Pancreas (tissue), 10 donors: ENCODE measurements at regions not wholly inside any gene's neighbourhood (a gene's known extent, or its start where the extent isn't known, plus 50 kb on each side); places are given as distances from the start of the nearest gene placed in this dataset.

ENCODE experiments used
- ATAC-seq, 4 donors: fragments of 200-7000 bp; cut with Tn5 transposase; one replicate each; pipeline versions ENCODE4 v1.8.0 to v1.9.1; 2020; ENCODE audit warnings: mild to moderate bottlenecking in 4 of 4, moderate library complexity in 4 of 4
- DNase-seq, 6 donors: peaks; one replicate each; pipeline ENCODE4 v3.0.0-alpha.2; 2020
- FAIRE-seq: peaks from 2 replicates; lab custom pipeline; 2012; peaks lifted over from hg19 to GRCh38; lab: Jason Lieb, UNC
- H3K27ac ChIP-seq, 4 donors: fragments of 200-600 bp; sonication (generic); 1 replicate in 3 of 4; 2 replicates in 1 of 4; pipeline versions ENCODE4 v1.5.0 to v1.8.0; 2020
- H3K27me3 ChIP-seq, 4 donors: fragments of 200-600 bp; one replicate each; pipeline ENCODE4 v1.8.0; 2021
- H3K36me3 ChIP-seq, 3 donors: fragments of 200-600 bp; sonication (generic) in 1 of 3; one replicate each; pipeline versions ENCODE4 v1.5.0 to v1.8.0; 2020 to 2021
- H3K4me1 ChIP-seq, 3 donors: fragments of 200-600 bp; one replicate each; pipeline ENCODE4 v1.8.0; 2021
- H3K4me3 ChIP-seq, 4 donors: fragments of 200-600 bp; sonication (generic) in 2 of 4; one replicate each; pipeline versions ENCODE4 v1.5.0 to v1.8.0; 2020 to 2021
- H3K9me3 ChIP-seq, 4 donors: fragments of 200-600 bp; one replicate each; pipeline ENCODE4 v1.8.0; 2021
- WGBS, 2 donors: extraction: QIAGEN DNeasy Blood & Tissue Kit; methylation state at CpG; one replicate each; pipeline ENCODE4 v1.1.7; 2013; 5-methylcytosine and 5-hydroxymethylcytosine counted together
- intact Hi-C, 3 donors: fragments of 100-400 bp; cut with DNase I; formaldehyde crosslinking; loops; one replicate each; pipeline versions ENCODE4 v1.11.1 to v1.14.2; 2022
- TF ChIP-seq, protein P1 (sequence below), 4 donors: fragments of 200-600 bp; sonication (generic) in 3 of 4; IDR thresholded peaks; one replicate each; pipeline versions ENCODE4 v1.5.0 to v1.8.0; 2021; ENCODE audit warnings: antibody characterized with exemption in 4 of 4
- donor health status: healthy with polysubstance abuse.
- donor health status: DM: no; HTN: no; CAD: no; lungs with moderate emphysema.
- donor health status: DM: no; HTN: no; CAD: no.
- donor health status: control.
- donor health status: control.
- donor health status: Bipolar disorder and iron deficiency.
- donor health status: DM: yes; HTN: yes; CAD: no.
- donor health status: DM: no; HTN: no; CAD: no.
- donor health status: DM: no; HTN: no; CAD: no.
- donor health status: DM: yes; HTN: yes; CAD: no.

DNA sequence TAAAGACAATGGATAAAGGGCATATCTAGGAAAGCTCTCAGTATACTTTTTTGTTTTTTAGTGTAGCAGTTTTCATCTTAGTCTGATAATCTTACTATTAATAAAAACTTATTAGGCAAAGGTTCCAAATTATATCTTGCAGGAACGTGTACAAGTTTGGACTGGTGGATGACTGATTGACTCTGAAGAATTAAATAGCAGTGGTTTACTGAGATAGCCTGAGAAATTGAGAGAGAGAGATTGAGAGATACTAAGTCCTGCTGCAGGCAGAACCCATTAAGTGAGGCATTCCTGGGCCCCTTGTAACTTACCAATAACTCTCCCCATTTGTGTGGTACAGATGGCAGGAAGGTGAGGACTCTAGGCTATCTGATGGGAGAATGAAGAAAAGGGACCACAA, 80.2 kb upstream of the SLC38A2 start:
- no peaks in the 10 kb centered on the region for H3K36me3 ChIP-seq
- TF ChIP-seq, protein P1, sequence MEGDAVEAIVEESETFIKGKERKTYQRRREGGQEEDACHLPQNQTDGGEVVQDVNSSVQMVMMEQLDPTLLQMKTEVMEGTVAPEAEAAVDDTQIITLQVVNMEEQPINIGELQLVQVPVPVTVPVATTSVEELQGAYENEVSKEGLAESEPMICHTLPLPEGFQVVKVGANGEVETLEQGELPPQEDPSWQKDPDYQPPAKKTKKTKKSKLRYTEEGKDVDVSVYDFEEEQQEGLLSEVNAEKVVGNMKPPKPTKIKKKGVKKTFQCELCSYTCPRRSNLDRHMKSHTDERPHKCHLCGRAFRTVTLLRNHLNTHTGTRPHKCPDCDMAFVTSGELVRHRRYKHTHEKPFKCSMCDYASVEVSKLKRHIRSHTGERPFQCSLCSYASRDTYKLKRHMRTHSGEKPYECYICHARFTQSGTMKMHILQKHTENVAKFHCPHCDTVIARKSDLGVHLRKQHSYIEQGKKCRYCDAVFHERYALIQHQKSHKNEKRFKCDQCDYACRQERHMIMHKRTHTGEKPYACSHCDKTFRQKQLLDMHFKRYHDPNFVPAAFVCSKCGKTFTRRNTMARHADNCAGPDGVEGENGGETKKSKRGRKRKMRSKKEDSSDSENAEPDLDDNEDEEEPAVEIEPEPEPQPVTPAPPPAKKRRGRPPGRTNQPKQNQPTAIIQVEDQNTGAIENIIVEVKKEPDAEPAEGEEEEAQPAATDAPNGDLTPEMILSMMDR (IDR thresholded peaks at IDR 0.05): no peak
- H3K27ac ChIP-seq: no peak overlapping the region
- FAIRE-seq: no peak
- 33 to 67% methylated on average over 1 of the region's 1 CpG for WGBS, 2 donors
- no peaks in the 10 kb centered on the region for H3K27me3 ChIP-seq
- H3K4me1 ChIP-seq: peaks cover 8 to 31% (median 22%) of the 10 kb centered on the region in 3 donors
- no peaks in the 10 kb centered on the region for H3K9me3 ChIP-seq
- no peak for ATAC-seq
- DNase-seq: no peak
- intact Hi-C loops: no loop called here
- H3K4me3 ChIP-seq: no peak overlapping the region

DNA sequence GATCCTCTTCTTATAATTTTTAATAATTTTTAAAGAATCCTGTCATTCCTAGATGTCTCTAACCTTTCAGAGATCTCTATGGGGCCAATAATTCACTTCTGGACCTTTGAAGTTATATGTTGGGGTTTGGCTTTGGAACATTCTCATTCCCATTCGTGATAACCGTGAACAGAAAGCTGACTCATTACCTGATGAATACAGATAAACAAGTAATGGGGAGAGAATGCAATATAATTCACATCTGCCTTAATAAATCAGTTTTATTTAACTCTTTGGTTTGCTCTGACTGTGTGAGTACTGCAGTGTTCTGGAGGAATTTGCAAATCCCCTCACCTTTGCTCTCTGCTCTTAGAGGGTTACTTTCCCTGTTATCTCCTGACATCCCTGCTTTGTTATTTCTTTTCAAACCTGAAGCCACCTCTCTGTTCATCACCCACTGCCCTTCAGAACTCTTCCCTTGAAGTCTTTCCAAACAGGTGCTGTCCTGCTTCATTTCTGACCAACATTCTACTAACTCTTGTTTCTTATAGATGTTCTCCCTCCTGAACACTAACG, 79.6 kb upstream of the SLC38A2 start:
- Histone ChIP-seq H3K4me3 (no peak overlapping the region), H3K36me3 (no peaks in the 10 kb centered on the region), H3K27me3 (no peaks in the 10 kb centered on the region), H3K27ac (no peak overlapping the region), H3K4me1 (peaks cover 8 to 30% (median 22%) of the 10 kb centered on the region in 3 donors), H3K9me3 (no peaks in the 10 kb centered on the region)
- DNase-seq (no peak), FAIRE-seq (no peak), ATAC-seq (no peak)
- WGBS, 2 donors: 59 to 71% methylated on average over 3 of the region's 3 CpGs
- intact Hi-C loops: no loop called here
- TF ChIP-seq, protein P1 (IDR thresholded peaks at IDR 0.05): no peak

DNA sequence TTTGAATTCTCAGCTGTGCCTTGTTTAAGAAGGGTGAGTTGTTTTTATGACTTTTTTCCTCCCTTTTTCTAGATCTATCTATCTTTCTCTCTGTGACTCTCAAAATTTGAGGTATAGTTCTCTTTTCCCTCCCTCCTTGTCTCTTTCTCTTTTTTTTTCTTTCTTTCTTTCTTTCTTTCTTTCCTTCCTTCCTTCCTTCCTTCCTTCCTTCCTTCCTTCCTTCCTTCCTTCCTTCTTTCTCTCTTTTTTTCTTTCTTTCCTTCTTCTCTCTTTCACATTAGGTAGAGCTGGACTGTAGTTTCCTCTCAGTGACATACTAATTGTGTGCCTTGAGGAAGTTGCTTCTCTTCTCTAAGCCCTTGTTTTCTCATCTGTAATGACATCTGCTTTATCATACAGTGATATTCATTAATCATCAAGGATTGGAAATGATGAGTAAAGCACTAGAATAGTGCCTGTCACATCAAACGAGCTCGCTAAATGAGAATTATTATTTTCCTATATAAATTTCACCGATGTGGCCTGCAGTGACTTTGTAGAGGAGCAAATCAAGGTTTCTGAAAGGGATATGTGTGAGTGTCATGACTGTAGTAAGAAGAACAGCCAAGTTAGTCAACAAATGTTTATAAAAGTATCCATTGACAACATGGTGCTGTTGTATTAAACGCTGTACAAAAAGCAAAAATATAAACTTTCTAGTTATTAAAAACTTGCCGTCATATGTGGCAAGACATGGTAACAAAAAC, 78.9 kb upstream of the SLC38A2 start:
- FAIRE-seq: no peak
- Histone ChIP-seq H3K27me3 (no peaks in the 10 kb centered on the region), H3K4me3 (no peak overlapping the region), H3K4me1 (peaks cover 8 to 24% (median 22%) of the 10 kb centered on the region in 3 donors), H3K27ac (no peak overlapping the region), H3K36me3 (no peaks in the 10 kb centered on the region), H3K9me3 (no peaks in the 10 kb centered on the region)
- TF ChIP-seq, protein P1 (IDR thresholded peaks at IDR 0.05): no peak
- DNase-seq: no peak
- intact Hi-C loops: no loop called here
- 72 to 77% methylated on average over 5 of the region's 5 CpGs for WGBS, 2 donors
- ATAC-seq: no peak

GRCh38 chr12:46450279-46450748, 77.7 kb upstream of the SLC38A2 start:
- H3K9me3 ChIP-seq: no peaks in the 10 kb centered on the region
- ATAC-seq (peak; percentile 95 to 98 (median 96)), DNase-seq (peak; percentile 92 to 99 (median 96)), FAIRE-seq (no peak)
- TF ChIP-seq, protein P1 (IDR thresholded peaks at IDR 0.05): no peak
- H3K36me3 ChIP-seq: no peaks in the 10 kb centered on the region
- WGBS, 2 donors: 6 to 7% methylated on average over 1 of the region's 1 CpG
- intact Hi-C loops: no loop called here
- peaks cover 4 to 25% (median 22%) of the 10 kb centered on the region in 3 donors for H3K4me1 ChIP-seq
- peak overlapping the region; percentile 15 to 51 (median 20) for H3K27ac ChIP-seq
- no peak overlapping the region for H3K4me3 ChIP-seq
- no peaks in the 10 kb centered on the region for H3K27me3 ChIP-seq

GRCh38 chr12:46449856-46450255, 77.3 kb upstream of the SLC38A2 start:
- WGBS, 2 donors: 79 to 89% methylated on average over 2 of the region's 2 CpGs
- peaks cover 0 to 27% (median 22%) of the 10 kb centered on the region in 3 donors for H3K4me1 ChIP-seq
- ATAC-seq (peak in 1 of 4 donors; percentile 6), DNase-seq (no peak), FAIRE-seq (no peak)
- H3K9me3 ChIP-seq: no peaks in the 10 kb centered on the region
- TF ChIP-seq, protein P1 (IDR thresholded peaks at IDR 0.05): no peak
- peak overlapping the region; percentile 15 to 51 (median 20) for H3K27ac ChIP-seq
- H3K4me3 ChIP-seq: no peak overlapping the region
- H3K36me3 ChIP-seq: no peaks in the 10 kb centered on the region
- H3K27me3 ChIP-seq: no peaks in the 10 kb centered on the region
- intact Hi-C loops: no loop called here
